Anterior cingulate cortex (tissue), 58 donors: ENCODE measurements at regions not wholly inside any gene's neighbourhood (a gene's known extent, or its start where the extent isn't known, plus 50 kb on each side); places are given as distances from the start of the nearest gene placed in this dataset.
"Not testable (repeated sequence)": the region's sequence is repeated elsewhere in the genome, so short reads cannot be mapped to it uniquely, and the experiment has no call there.

ENCODE experiments used
- DNase-seq, 58 donors: peaks; one replicate each; lab custom pipeline; 2025; lab: John Stamatoyannopoulos, UW

DNA sequence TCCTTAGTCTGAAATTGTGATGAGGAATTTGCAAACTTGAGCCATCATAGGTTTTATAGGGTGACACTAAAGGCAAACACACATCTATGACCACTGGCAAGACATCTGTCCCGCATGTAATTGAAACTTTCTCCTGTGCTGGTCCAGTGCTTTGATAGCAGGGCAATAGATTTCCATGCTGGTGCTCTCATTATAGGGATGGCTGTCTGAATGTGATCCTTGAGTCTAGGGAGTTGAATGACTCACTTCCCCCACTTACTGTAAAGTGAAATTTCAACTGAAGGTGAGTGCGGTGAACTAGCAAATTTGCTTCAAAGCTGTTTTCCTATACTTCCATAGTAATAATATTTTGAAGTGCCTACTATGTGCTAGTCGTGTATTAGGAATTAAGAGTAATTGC is 1630.0 kb downstream of the STIM2 start:
- no peak for DNase-seq

DNA sequence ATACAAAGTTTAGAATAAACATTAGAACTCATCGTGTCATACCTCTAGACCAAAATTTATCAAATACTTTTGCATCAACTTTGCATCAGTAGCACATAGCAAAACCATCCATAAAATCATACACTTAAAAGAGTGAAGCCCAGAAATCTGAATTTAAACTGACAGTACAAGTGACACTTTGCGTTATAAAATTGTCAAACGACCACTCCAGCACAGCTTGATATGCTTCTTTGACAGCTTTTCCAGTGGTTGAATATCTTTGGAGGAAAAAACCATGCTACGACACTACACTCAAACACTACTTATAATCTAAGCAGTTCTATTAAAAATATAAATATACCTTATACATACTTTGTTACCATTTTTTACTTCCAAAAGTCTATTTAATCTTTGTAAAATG is 1644.4 kb downstream of the STIM2 start:
- DNase-seq: no peak

DNA sequence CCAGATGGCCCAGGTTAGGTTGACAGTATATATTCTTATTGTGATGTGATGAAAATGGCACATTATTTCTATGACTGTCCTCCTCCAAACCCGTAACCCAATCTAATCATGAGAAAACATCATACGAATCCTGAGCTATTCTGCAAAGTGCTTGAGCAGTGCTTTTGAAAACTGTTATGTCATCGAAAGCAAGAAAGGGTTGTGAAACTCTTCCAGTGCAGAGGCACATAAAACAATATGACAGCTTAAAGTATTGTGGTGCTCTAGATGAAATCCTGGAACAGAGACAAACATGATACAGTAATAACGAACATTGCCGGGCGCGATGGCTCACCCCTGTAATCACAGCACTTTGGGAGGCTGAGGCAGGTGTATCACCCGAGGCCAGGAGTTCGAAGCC is 1648.0 kb downstream of the STIM2 start:
- DNase-seq: no peak

DNA sequence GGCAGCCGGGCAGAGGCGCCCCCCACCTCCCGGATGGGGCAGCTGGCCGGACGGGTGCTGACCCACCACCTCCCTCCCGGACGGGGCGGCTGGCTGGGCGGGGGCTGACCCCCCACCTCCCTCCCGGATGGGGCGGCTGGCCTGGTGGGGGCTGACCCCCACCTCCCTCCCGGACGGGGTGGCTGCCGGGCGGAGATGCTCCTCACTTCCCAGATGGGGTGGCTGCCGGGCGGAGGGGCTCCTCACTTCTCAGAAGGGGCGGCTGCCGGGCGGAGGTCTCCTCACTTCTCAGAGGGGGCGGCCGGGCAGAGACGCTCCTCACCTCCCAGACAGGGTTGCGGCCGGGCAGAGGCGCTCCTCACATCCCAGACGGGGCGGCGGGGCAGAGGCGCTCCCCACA is 1654.1 kb downstream of the STIM2 start:
- DNase-seq: not testable (repeated sequence)

DNA sequence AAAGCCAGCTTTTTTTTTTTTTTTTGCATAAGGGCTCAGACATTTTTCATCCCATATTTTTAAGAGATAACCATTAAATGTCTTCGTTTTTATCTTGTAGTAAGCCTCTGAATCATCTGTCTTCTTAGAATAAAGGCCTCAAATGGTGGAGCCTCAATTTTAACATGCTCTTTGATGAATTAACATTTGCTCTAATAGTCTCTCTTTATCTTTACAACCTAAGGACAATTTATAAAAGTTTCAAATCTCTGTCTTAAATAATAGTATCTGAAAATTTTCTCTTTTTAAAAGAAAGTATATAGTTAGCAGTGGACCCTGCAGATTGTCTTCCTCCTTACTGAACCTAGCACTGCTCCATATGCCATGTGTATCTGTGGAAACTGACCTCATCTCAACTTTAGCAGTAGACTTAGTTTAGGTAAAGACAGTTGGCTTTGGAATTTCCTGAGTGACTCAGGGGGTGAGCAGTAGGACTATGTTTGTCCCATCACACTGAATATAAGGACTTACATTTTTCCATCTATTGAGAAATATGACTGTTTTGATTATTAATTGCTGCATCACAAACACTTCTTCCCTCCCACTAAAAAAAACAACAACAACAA is 1658.0 kb downstream of the STIM2 start:
- no peak for DNase-seq

DNA sequence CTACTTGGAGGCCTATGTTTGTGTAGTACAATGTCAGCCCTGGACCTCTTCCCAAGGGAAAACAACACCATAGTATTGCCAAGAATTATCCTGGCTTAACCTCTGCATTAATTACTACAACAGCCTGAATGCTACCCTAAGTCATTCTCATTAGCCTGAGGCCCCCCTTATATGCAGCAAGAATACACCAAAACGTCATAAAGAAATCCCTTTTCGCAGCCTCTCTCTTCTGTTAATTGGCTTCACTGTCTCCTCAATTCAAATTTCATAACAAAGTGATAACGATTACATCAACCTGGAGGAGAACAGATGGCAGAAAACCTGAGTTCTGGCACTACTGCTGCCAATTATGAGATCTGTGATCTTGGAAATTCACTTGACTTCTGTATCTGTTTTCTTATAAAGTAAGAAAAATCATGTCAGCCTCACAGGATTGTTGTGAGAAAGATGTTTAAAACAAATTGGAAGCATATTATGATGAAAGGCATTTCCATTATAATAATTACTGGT is 1663.1 kb downstream of the STIM2 start:
- DNase-seq: peak in 3 of 58 donors; percentile 2 to 17 (median 5)

DNA sequence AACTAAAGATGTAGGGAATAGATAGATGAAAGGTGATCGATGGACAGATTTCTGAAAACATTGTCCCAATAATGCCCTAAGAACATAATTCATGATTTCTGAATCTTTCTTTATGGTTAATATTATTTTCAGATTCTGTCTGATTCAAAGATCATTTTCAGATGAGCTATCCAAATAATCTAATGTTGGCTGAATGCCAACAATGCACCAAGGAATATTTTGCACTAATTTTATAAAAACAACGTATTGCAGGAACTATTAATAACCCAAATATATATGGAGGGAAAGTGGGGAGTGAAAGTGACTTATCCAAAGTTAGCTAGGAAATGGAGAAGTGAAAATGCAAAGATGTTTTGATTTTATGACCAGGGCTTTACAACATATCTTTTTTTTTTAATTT is 1675.5 kb downstream of the STIM2 start:
- no peak for DNase-seq

DNA sequence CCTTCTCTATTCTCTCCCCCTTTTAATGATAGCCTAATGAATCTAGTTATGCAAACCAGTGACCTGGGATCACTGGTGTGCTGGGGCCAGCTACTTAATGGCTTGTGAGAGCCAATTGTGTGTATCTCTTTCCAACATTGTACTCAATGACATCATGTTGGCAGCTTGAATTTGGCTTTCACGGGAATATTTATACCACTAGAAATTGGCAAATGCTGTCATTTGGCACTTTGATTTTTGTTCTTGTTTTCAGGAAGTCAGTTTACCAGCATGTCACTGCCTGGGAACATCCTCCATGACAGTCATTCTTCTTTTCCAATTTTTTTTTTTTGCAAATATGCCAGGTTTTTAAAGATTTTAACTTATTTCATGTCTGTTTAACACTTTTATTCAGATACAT is 1685.3 kb downstream of the STIM2 start:
- peak in 1 of 58 donors; percentile 1 for DNase-seq

DNA sequence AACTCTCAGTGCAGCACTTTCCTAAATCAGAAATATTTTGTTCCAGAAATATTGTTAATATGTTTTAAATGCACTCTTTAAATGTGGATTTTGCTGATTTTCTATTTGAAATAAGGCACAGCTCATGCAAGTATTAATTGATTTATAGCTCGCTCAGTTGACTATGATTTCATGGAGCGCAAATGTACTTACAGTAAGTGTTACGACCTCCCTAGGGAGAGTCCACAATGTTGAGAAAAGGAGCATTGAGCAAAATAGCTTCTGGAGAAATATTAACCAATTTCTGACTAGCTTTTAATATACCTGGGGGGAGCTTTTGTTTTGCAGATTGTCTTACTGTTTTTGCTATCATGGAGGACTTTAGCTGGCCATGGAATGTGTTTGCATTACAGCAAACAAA is 1687.5 kb downstream of the STIM2 start:
- no peak for DNase-seq

DNA sequence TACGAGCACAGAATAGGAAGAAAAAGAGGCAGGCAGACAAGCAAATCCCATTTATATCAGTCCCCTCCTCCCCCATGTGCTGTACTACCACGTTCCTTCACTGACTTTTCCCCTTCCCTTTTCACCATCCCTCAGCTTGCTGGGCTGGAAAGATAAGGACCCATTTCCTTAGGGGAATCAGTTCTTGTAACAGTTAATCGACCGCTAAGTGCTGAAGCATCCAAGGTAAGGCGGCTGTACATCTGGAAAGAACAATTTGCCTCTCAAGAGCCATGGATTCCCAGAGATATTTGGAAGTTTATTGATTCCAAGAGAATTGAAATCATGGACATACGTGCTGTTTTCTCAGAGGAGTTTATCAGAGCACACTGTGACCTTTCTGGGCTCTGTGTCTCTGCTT is 1688.0 kb downstream of the STIM2 start:
- no peak for DNase-seq

DNA sequence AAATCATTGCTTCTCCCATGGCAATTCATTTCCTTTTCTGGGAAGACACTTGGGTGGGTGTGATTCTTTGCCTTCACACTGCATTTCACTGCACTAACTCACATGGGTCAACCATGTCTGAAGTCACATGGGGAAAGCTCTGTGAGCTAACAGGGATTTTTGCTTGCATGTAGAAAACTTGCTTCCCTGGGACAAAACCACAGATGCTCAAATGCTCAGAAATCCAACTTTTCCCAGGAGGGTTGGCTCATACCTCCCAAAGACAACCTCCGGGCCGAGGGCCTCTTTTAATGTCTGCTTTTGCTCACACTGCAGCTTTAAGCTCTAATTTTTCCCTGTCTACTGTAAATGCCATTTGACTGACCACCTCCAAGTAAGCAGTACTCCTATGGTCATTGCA is 1695.2 kb downstream of the STIM2 start:
- DNase-seq: no peak

DNA sequence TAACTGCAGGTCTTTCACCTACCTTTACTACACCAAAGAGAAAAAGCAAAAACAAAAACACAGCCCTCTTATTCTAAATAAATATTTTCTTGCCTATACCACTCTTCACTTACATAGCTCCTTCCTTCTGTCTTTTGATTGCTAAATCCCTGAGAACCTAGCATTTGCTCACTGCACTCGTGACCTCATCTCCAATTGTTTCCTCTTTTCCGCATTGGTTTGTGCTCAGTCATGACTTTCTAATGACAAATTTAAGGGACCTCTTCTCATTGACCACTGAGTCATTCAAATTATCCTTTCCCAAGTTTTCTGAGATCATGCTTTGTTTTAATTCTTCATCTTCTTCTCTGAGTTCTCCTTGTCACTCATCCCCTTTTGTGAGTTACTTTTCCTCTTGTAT is 1697.1 kb downstream of the STIM2 start:
- DNase-seq: no peak

DNA sequence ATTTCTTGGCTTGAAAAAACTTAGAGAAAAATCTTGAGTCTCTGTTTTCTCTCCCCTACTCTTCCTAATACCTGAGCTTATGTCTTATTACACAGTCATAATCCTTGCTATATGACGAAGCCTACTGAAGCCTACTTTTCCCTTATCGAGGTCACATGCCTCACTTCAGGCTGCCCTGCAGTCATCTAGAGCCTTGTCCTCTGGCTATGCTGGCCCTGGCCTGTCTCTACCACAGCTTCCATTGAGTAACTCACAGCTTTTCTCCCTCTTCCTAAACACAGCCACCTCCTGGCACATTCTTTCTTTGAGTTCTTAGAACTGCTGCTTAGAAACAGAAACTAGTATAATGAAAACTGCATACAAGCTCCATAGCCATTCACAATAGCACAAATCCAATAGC is 1698.3 kb downstream of the STIM2 start:
- no peak for DNase-seq

DNA sequence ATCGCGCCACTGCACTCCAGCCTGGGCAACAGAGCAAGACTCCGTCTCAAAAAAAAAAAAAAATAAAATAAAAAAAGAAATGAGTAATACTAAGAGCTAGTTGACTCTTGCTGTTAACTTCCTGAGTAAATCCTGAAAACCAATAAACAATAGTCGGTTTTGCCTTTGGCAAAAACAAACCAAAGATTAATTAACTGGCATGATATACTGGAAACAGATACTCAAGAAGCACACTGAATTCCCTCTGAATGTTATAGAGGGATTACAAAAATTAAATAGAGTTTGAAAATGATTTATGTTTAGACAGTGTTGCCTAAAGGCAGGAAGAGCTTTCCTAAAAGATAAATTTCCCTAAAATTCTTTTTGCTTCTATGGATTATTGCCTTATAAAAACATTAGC is 1702.3 kb downstream of the STIM2 start:
- no peak for DNase-seq

DNA sequence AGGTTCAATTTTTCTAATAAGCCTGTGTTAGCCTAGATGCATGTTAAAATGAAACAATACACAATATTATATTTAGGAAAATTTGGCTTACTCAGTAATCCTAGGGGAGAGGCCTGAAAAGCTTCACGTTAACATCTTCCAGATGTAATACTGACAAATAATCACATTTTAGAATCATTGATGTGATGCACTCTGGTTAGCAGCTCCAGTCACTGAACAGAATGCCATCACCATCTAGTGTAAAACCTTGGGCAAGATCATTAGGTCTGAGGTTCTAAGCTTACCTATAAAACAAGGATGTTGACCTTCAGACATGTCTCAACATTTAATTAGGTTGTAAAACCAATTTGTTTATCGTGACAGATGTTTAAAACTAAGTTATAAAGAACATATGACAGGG is 1704.8 kb downstream of the STIM2 start:
- DNase-seq: no peak

DNA sequence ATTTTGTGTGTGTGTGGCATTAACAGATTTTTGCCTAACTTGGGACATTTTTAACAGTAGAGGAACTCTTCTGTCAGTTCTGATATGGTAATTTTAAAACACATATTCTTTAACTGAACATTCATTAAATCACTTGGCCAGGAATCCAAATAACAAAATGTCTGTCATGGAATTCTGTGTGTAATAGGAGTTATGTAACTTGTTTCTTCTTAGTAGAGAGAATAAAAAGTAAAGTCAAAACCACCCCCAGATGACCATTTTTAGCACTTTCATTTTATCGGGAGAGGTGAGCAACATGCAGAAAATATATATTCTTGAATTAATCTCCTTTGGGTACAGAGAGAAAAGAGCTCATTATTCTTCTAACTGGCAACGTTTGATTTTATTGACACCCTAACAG is 1740.3 kb downstream of the STIM2 start:
- DNase-seq: peak in 1 of 58 donors; percentile 6

DNA sequence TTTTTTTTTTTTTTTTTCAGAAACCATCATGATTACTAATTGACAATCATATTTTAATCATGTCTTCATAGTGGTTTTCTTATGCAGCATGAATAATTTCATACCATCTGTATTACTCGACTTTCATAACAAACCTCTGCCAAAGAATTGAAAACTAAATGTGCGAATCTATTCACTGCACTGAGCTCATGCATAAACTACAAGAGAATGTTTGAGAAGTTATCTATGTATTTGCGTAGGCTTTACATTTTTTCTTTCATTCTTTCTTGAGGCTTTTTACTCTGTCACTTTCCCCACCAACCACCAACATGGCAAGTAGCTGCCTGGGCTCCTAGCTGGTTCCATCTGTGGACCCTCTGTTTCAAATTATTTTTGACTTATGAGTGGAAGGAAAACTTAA is 1761.0 kb downstream of the STIM2 start:
- DNase-seq: no peak

DNA sequence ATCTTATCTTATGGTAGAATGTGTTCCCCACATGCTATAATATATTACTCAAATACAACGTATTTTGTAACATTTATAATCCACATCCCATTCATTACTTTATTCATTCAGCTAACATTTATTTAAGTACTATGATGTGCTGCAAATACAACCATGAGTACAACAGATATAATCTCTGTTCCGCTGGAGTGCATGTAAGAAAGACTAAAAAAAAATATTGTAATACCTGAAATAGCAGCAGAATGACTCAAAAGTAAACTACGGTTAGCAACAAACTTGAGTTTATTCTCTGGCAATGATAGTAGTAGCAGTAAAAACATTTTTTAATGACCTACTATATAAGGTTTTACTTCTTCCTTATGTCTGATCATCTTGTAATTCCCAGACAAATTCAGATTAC is 1776.3 kb downstream of the STIM2 start:
- no peak for DNase-seq

DNA sequence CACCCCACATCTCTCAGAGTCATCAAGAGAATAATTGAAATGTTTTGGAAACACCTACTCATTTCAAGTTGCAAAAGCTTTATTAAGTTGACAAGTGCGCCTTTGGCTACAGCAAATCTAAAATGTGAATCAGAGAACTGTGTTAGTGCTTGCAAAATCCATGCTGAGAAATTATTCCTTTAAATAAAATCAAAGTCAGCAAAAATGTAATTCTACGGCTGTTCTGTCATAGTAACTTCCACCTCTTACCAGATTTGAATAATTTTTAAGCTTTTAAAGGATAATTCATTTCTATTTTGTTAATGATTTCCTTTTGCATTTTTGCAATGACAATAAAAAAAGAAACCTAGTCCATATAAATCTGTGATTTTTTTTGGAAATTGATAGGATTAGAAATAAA is 1779.1 kb downstream of the STIM2 start:
- DNase-seq: no peak

DNA sequence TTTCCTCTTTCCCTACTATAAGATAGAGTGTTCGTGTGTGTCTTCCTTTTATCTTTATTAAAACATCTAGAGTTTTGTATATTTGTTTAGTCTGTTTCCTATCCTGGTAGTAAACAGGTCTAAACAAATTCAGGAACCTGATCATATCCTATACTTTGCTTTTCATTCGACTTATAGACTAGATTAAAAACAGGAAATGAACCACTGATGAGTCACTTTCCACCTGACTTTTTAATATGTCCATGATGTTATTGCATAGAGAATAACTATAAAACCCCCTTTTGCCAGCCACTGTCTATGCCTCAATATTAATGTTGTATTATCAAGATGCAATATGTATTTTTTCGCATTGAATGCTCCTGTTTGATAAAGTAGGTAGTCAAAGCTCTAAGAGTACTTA is 1794.0 kb downstream of the STIM2 start:
- DNase-seq: no peak

DNA sequence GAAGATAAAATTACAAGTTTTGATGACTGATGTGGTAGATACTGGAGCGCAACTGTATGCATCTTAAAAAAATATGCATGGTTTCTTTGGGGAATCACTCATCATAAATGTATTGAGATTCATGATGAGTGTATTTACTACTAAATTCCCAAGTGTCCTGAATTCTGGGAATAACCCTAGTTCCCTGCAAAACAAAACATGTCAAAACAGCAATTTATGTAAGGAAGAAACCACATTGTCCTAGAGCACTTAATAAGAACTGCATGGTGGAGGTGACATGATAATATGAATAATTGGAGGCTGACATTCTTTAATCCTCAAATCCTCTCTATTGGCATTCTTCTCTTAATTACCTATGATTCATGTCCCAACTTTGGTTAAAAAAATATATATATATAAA is 1804.7 kb downstream of the STIM2 start:
- no peak for DNase-seq

DNA sequence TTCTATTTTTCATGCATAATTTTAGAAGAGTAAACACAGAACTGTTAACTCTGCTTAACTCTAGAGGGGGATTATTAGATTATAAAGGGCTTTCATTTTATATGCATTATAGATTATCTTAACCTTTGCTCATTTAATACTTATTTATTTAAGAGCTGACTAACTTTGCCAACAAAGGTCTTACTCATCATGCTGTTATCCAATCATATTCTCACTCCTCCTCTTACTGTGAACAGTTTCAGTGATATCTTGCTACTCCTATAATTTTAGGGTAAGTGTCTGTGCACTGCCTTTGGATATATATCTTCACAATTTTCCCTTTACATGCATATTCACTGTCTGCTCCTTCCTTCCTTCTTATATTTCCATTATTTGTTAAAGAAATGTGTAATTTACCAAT is 1814.9 kb downstream of the STIM2 start:
- DNase-seq: no peak

DNA sequence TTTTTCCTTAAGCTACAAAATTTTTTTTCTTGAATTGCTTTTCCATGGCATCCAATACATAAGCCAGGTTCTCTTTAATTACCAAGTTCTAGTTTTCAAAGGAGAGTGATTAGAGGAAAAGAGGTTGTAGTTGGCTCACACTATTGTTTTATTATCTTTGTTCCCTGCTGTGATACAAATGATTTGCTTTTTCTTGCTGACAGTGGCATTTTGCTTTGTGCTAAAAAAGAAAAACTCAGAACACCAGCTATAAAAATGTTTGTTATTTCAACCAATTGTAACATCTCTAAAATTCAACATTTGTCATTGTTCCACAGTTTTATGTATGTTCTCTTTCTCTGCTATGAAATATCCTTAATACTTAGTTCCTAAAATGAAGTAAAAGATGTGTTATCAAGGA is 1817.2 kb downstream of the STIM2 start:
- no peak for DNase-seq
